Common myeloid progenitor, CD34-positive (primary cell): ENCODE measurements at regions not wholly inside any gene's neighbourhood (a gene's known extent, or its start where the extent isn't known, plus 50 kb on each side); places are given as distances from the start of the nearest gene placed in this dataset.
A peak's percentile ranks its signal among the peaks of the same experiment; 100 is the strongest.

Experiments used
- CTCF ChIA-PET: fragments of 350-600 bp; sonication (Branson Sonifier 250); formaldehyde crosslinking; loops from one replicate; lab custom pipeline; 2021; ENCODE audit warnings: antibody characterized with exemption; lab: Charles Lee
- POLR2A ChIA-PET: fragments of 350-600 bp; sonication (Branson Sonifier 250); formaldehyde crosslinking; loops from one replicate; lab custom pipeline; 2021; ENCODE audit warnings: antibody characterized with exemption; lab: Charles Lee
- DNase-seq, 3 donors: peaks; one replicate each; pipeline versions ENCODE4 v3.0.0 to v3.0.0-alpha.2; 2013
- H3K27ac ChIP-seq, 2 experiments: 1 replicate in 1 of 2; 2 replicates in 1 of 2; pipeline ENCODE4 v1.7.0; 2013; ENCODE audit warnings: inconsistent platforms in 2 of 2, low read length in 2 of 2, mild to moderate bottlenecking in 2 of 2, low read depth in 1 of 2, moderate library complexity in 1 of 2; ENCODE audit not compliant: severe bottlenecking in 2 of 2, insufficient read depth in 1 of 2, poor library complexity in 1 of 2
- H3K27me3 ChIP-seq, 5 experiments: replicated peaks in 2 of 5; 1 replicate in 3 of 5; 2 replicates in 2 of 5; pipeline versions ENCODE4 v1.6.1 to v1.7.0; 2013; ENCODE audit warnings: low read length in 4 of 5, mild to moderate bottlenecking in 2 of 5, moderate library complexity in 2 of 5, inconsistent platforms in 1 of 5; ENCODE audit not compliant: insufficient read depth in 5 of 5, control insufficient read depth in 4 of 5
- H3K36me3 ChIP-seq, 4 experiments: 1 replicate in 2 of 4; 2 replicates in 2 of 4; pipeline versions ENCODE4 v1.6.1 to v1.7.0; 2013; ENCODE audit warnings: low read length in 3 of 4, control low read depth in 1 of 4, mild to moderate bottlenecking in 1 of 4; ENCODE audit not compliant: control insufficient read depth in 4 of 4, insufficient read depth in 4 of 4
- H3K4me1 ChIP-seq, 4 experiments: 1 replicate in 3 of 4; 2 replicates in 1 of 4; pipeline versions ENCODE4 v1.6.1 to v1.7.1; 2013; ENCODE audit warnings: low read length in 3 of 4, mild to moderate bottlenecking in 3 of 4, control low read depth in 1 of 4, inconsistent platforms in 1 of 4, moderate library complexity in 1 of 4; ENCODE audit not compliant: control insufficient read depth in 4 of 4, insufficient read depth in 4 of 4; ENCODE audit errors: control extremely low read depth in 1 of 4
- H3K4me3 ChIP-seq, 7 experiments: 1 replicate in 4 of 7; 2 replicates in 3 of 7; pipeline versions ENCODE4 v1.5.1 to v1.7.0; 2013; ENCODE audit warnings: mild to moderate bottlenecking in 7 of 7, low read length in 6 of 7, moderate library complexity in 6 of 7, inconsistent platforms in 2 of 7, low read depth in 2 of 7, control low read depth in 1 of 7; ENCODE audit not compliant: insufficient read depth in 4 of 7, control insufficient read depth in 1 of 7; ENCODE audit errors: extremely low read depth in 1 of 7
- H3K9me3 ChIP-seq, 5 experiments: 1 replicate in 4 of 5; 2 replicates in 1 of 5; pipeline versions ENCODE4 v1.6.1 to v1.7.1; 2013; ENCODE audit warnings: low read length in 4 of 5, mild to moderate bottlenecking in 2 of 5, inconsistent platforms in 1 of 5, low read depth in 1 of 5, moderate library complexity in 1 of 5; ENCODE audit not compliant: control insufficient read depth in 4 of 5, insufficient read depth in 2 of 5; ENCODE audit errors: control extremely low read depth in 1 of 5
- WGBS: methylation state at CpG from one replicate; pipeline ENCODE4 v1.1.5; 2013; ENCODE audit not compliant: insufficient coverage; 5-methylcytosine and 5-hydroxymethylcytosine counted together

GRCh38 chr5:160931283-160931682 lies 79.3 kb upstream of the ATP10B start:
- DNase-seq = no peak
- Histone ChIP-seq H3K9me3 (peaks cover 0 to 4% (median 0%) of the 10 kb centered on the region in 5 experiments), H3K27ac (no peak overlapping the region), H3K4me1 (peaks cover 0 to 4% (median 0%) of the 10 kb centered on the region in 4 experiments), H3K36me3 (no peaks in the 10 kb centered on the region), H3K4me3 (no peak overlapping the region), H3K27me3 (no peaks in the 10 kb centered on the region)
- POLR2A ChIA-PET = no interaction called here
- 100% methylated on average over 2 of the region's 2 CpGs for WGBS
- CTCF ChIA-PET = no interaction called here

DNA sequence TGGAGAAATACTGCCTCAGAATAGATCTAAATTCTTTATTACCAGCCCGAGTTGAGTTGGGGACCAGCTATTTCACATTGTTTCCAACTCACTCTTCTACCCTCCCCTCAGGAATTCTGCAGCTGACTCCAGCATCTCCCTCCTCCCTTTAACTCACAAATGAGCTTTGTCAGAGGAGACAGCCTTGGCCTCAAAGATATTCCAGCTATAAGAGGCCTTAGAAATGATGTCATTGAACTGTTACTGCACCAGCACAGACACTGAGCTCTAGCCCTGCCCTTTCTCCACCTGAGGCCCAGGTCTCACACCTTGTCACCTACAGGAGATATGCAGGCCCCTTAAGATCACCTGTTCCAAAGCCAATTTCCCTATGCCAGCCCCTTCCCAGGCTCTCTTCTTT lies 78.4 kb upstream of the ATP10B start:
- POLR2A ChIA-PET = no interaction called here
- Histone ChIP-seq H3K27me3 (no peaks in the 10 kb centered on the region), H3K36me3 (no peaks in the 10 kb centered on the region), H3K4me3 (no peak overlapping the region), H3K4me1 (peaks cover 0 to 4% (median 0%) of the 10 kb centered on the region in 4 experiments), H3K9me3 (peaks cover 0 to 2% (median 0%) of the 10 kb centered on the region in 5 experiments), H3K27ac (no peak overlapping the region)
- CTCF ChIA-PET = no interaction called here
- 44% methylated on average over 1 of the region's 1 CpG for WGBS
- no peak for DNase-seq

GRCh38 chr5:160929906-160930305 lies 77.9 kb upstream of the ATP10B start:
- Histone ChIP-seq H3K36me3 (no peaks in the 10 kb centered on the region), H3K9me3 (peaks cover 0 to 2% (median 0%) of the 10 kb centered on the region in 5 experiments)
- POLR2A ChIA-PET = no interaction called here

DNA sequence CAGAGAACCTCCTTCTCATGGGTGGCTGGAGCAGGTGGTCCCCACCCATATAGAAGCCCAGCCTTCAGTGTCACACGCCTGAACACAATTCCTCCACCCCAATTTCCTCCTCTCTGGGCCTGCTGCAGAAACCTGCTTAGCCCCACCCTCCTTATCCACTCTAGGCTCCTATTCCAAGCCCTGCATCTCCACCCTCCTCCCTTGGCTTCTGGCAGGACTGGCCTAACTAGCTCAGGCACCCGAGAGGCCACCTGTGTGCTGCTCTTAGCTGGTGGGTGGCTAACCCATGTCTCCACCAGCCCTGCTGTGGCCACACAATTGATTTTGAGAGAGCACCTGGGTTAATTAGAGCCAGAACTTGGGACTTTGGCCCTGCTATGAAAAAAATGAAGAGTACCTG lies 77.3 kb upstream of the ATP10B start:
- H3K27ac ChIP-seq = no peak overlapping the region
- CTCF ChIA-PET = interaction anchor here (1.2 kb wide), 1 partner anchor 50 kb away, joined by 3 read pairs; no protein-coding TSS in a partner anchor
- peaks cover 0 to 4% (median 0%) of the 10 kb centered on the region in 4 experiments for H3K4me1 ChIP-seq
- no peak overlapping the region for H3K4me3 ChIP-seq
- H3K9me3 ChIP-seq = no peaks in the 10 kb centered on the region
- WGBS = 92% methylated on average over 2 of the region's 2 CpGs
- H3K36me3 ChIP-seq = no peaks in the 10 kb centered on the region
- DNase-seq = no peak
- no peaks in the 10 kb centered on the region for H3K27me3 ChIP-seq
- POLR2A ChIA-PET = no interaction called here

More at GRCh38 chr5:160929906-160930305, 77.9 kb upstream of the ATP10B start:
- 100% methylated on average over 1 of the region's 3 CpGs for WGBS
- DNase-seq = no peak
- CTCF ChIA-PET = no interaction called here
- Histone ChIP-seq H3K27ac (no peak overlapping the region), H3K27me3 (no peaks in the 10 kb centered on the region), H3K4me3 (no peak overlapping the region), H3K4me1 (peaks cover 0 to 4% (median 0%) of the 10 kb centered on the region in 4 experiments)

GRCh38 chr5:160926428-160926827 lies 74.4 kb upstream of the ATP10B start:
- H3K9me3 ChIP-seq = no peaks in the 10 kb centered on the region
- H3K4me1 ChIP-seq = peaks cover 0 to 4% (median 0%) of the 10 kb centered on the region in 4 experiments
- WGBS = 0% methylated on average over 5 of the region's 6 CpGs
- H3K36me3 ChIP-seq = no peaks in the 10 kb centered on the region
- no peak overlapping the region for H3K27ac ChIP-seq
- H3K4me3 ChIP-seq = no peak overlapping the region
- ChIA-PET POLR2A (no interaction called here), CTCF (no interaction called here)
- DNase-seq = peak; percentile 9 to 55 (median 44)
- H3K27me3 ChIP-seq = peaks cover 0 to 3% (median 0%) of the 10 kb centered on the region in 5 experiments

DNA sequence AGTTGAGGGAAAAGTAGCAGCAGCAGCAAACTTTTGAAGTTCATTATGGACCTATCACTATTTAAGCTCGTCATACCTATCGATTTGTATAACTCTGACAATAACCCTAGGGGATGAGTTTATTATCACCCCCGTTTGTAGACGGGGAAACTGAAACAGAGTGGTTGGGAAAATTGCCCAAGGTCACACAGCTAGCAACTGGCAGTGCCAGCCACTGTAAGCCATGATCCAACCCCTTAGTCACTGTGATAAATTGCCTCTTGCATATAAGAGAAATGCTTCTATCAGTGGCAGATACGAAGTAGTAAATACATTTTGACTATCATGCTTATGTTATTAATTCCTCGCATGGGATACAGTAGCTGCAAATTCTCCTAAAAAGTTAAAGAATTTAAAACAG lies 73.3 kb upstream of the ATP10B start:
- Histone ChIP-seq H3K36me3 (no peaks in the 10 kb centered on the region), H3K9me3 (no peaks in the 10 kb centered on the region), H3K27me3 (peaks cover 0 to 3% (median 0%) of the 10 kb centered on the region in 5 experiments), H3K4me3 (no peak overlapping the region), H3K27ac (no peak overlapping the region), H3K4me1 (peaks cover 0 to 4% (median 0%) of the 10 kb centered on the region in 4 experiments)
- 100% methylated on average over 3 of the region's 6 CpGs for WGBS
- DNase-seq = no peak
- POLR2A ChIA-PET = no interaction called here
- CTCF ChIA-PET = no interaction called here

- DNase-seq = no peak
- Histone ChIP-seq H3K9me3 (no peaks in the 10 kb centered on the region), H3K27me3 (peaks cover 0 to 3% (median 0%) of the 10 kb centered on the region in 5 experiments), H3K27ac (no peak overlapping the region), H3K4me1 (peaks cover 0 to 4% (median 0%) of the 10 kb centered on the region in 4 experiments), H3K4me3 (no peak overlapping the region), H3K36me3 (no peaks in the 10 kb centered on the region)
- WGBS = 97% methylated on average over 3 of the region's 6 CpGs
- ChIA-PET POLR2A (no interaction called here), CTCF (no interaction called here)
These were observed 72.1 kb upstream of the ATP10B start for GRCh38 chr5:160923936-160924710.
